HEK293T (cell line): ENCODE measurements at regions not wholly inside any gene's neighbourhood (a gene's known extent, or its start where the extent isn't known, plus 50 kb on each side); places are given as distances from the start of the nearest gene placed in this dataset.

Experiments
- FOXA1 ChIP-seq: fragments of 450-650 bp; IDR thresholded peaks from 2 replicates; pipeline ENCODE4 v1.6.1; 2016; ENCODE audit warnings: mild to moderate bottlenecking
- L3MBTL2 ChIP-seq: fragments of 450-650 bp; conservative IDR thresholded peaks from 2 replicates; pipeline ENCODE4 v1.6.1; 2016; ENCODE audit warnings: mild to moderate bottlenecking
- SP1 ChIP-seq: fragments of 450-650 bp; IDR thresholded peaks from 2 replicates; pipeline ENCODE4 v1.6.1; 2017

DNA sequence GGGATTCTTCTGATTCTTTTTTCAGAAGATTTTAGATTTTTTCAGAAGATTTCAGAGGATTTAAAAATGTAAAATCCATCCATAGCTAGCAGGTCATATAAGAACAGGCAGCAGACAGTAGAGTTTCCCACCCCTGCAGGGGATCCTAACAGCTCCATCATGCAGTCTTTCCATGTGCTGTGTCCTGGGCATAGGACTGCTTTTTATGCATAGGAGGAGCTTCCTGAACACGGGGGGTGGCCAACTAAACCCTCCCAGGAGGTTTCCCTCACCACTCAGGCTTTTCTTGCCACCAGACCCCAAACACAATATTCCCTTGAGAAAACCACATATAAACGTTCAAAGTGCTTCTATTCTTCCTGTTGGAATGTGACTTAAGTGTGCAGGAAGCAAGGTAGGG, 90.1 kb upstream of the TNR start:
- TF ChIP-seq FOXA1 (no peak), SP1 (no peak), L3MBTL2 (no peak)
